Ishikawa (cell line): ENCODE measurements at regions not wholly inside any gene's neighbourhood (a gene's known extent, or its start where the extent isn't known, plus 50 kb on each side); places are given as distances from the start of the nearest gene placed in this dataset.

Experiments used
- CEBPB ChIP-seq: IDR thresholded peaks from 2 replicates; pipeline ENCODE4 v1.6.1; 2012
- CREB1 ChIP-seq: IDR thresholded peaks from 2 replicates; pipeline ENCODE4 v1.6.1; 2012; ENCODE audit warnings: low read depth
- EGR1 ChIP-seq: IDR thresholded peaks from 2 replicates; pipeline ENCODE4 v1.6.1; 2012
- EP300 ChIP-seq: IDR thresholded peaks from 2 replicates; pipeline ENCODE4 v1.6.1; 2012; ENCODE audit warnings: borderline replicate concordance
- FOXM1 ChIP-seq: IDR thresholded peaks from 2 replicates; pipeline ENCODE4 v1.6.1; 2012; ENCODE audit warnings: low read depth, borderline replicate concordance
- MAX ChIP-seq: IDR thresholded peaks from 2 replicates; pipeline ENCODE4 v1.6.1; 2012
- NFIC ChIP-seq: IDR thresholded peaks from 2 replicates; pipeline ENCODE4 v1.6.1; 2012
- RAD21 ChIP-seq: IDR thresholded peaks from 2 replicates; pipeline ENCODE4 v1.6.1; 2012; ENCODE audit warnings: low read depth
- REST ChIP-seq: IDR thresholded peaks from 2 replicates; pipeline ENCODE4 v1.6.1; 2012; ENCODE audit warnings: low read depth, mild to moderate bottlenecking
- TAF1 ChIP-seq: IDR thresholded peaks from 2 replicates; pipeline ENCODE4 v1.6.1; 2012; ENCODE audit warnings: low read depth, mild to moderate bottlenecking
- TCF12 ChIP-seq: IDR thresholded peaks from 2 replicates; pipeline ENCODE4 v1.6.1; 2012; ENCODE audit warnings: low read depth
- TEAD4 ChIP-seq: IDR thresholded peaks from 2 replicates; pipeline ENCODE4 v1.6.1; 2012
- USF1 ChIP-seq: IDR thresholded peaks from 2 replicates; pipeline ENCODE4 v1.6.1; 2012
- YY1 ChIP-seq: IDR thresholded peaks from 2 replicates; pipeline ENCODE4 v1.6.1; 2012; ENCODE audit warnings: low read depth
- ZBTB7A ChIP-seq: IDR thresholded peaks from 2 replicates; pipeline ENCODE4 v1.6.1; 2012; ENCODE audit warnings: low read depth

GRCh38 chr13:32828711-32829110 lies 187.5 kb upstream of the KL start:
- no peak for TF ChIP-seq REST
- TF ChIP-seq CEBPB = no peak
- no peak for TF ChIP-seq FOXM1

- TF ChIP-seq TEAD4 = no peak
- no peak for TF ChIP-seq YY1
- TF ChIP-seq MAX = no peak
- peak; percentile 89 for TF ChIP-seq EGR1
- no peak for TF ChIP-seq TCF12
- TF ChIP-seq ZBTB7A = no peak
- peak; percentile 28; the same call in 1 of the 2 replicates for TF ChIP-seq EP300
- TF ChIP-seq CREB1 = no peak
These were observed 187.0 kb upstream of the KL start for GRCh38 chr13:32829269-32829668.

- TF ChIP-seq FOXM1 (no peak), MAX (peak; percentile 66)
These were observed 186.4 kb upstream of the KL start for GRCh38 chr13:32829676-32830335.

GRCh38 chr13:32830336-32831031 lies 185.7 kb upstream of the KL start:
- TF ChIP-seq YY1 = no peak

GRCh38 chr13:32837307-32837972 lies 178.8 kb upstream of the KL start:
- TF ChIP-seq TEAD4 (no peak), CEBPB (no peak), MAX (no peak), ZBTB7A (no peak), NFIC (no peak), YY1 (no peak), CREB1 (no peak), REST (no peak), TCF12 (no peak), EGR1 (no peak), RAD21 (no peak), USF1 (no peak), FOXM1 (no peak)

GRCh38 chr13:32837973-32838927 lies 178.0 kb upstream of the KL start:
- TF ChIP-seq REST (no peak), FOXM1 (no peak), TAF1 (no peak), CEBPB (no peak), EP300 (no peak), NFIC (no peak), ZBTB7A (no peak), TEAD4 (no peak), CREB1 (no peak), YY1 (no peak), RAD21 (no peak), TCF12 (no peak), MAX (no peak), USF1 (no peak), EGR1 (no peak)
